GM18868 (cell line): ENCODE measurements at regions not wholly inside any gene's neighbourhood (a gene's known extent, or its start where the extent isn't known, plus 50 kb on each side); places are given as distances from the start of the nearest gene placed in this dataset.
"Not testable (repeated sequence)": the region's sequence is repeated elsewhere in the genome, so short reads cannot be mapped to it uniquely, and the experiment has no call there.

Source experiments
- ATAC-seq: cut with Tn5 transposase; IDR thresholded peaks from one replicate; pipeline ENCODE4 v1.9.1; 2021; ENCODE audit warnings: mild to moderate bottlenecking, moderate library complexity; ENCODE audit not compliant: unreplicated experiment

- ATAC-seq = no peak
Measured at GRCh38 chr13:24931450-24932251, 164.3 kb upstream of the PABPC3 start.

GRCh38 chr13:24933106-24934023, 162.6 kb upstream of the PABPC3 start:
- ATAC-seq = not testable (repeated sequence)

- not testable (repeated sequence) for ATAC-seq
Measured at GRCh38 chr13:24934024-24934385, 161.9 kb upstream of the PABPC3 start.

- ATAC-seq = no peak
Measured at GRCh38 chr13:24938966-24939365, 157.0 kb upstream of the PABPC3 start.

GRCh38 chr13:24941023-24941713, 154.8 kb upstream of the PABPC3 start:
- ATAC-seq = not testable (repeated sequence)

GRCh38 chr13:24943136-24943535, 152.8 kb upstream of the PABPC3 start:
- no peak for ATAC-seq

- not testable (repeated sequence) for ATAC-seq
Measured at GRCh38 chr13:24944073-24944472, 151.9 kb upstream of the PABPC3 start.

- ATAC-seq = not testable (repeated sequence)
Measured at GRCh38 chr13:24948977-24949376, 147.0 kb upstream of the PABPC3 start.

GRCh38 chr13:24950611-24951010, 145.3 kb upstream of the PABPC3 start:
- not testable (repeated sequence) for ATAC-seq

- ATAC-seq = not testable (repeated sequence)
Measured at GRCh38 chr13:24967970-24968369, 128.0 kb upstream of the PABPC3 start.

GRCh38 chr13:24968416-24968815, 127.5 kb upstream of the PABPC3 start:
- ATAC-seq = not testable (repeated sequence)

- ATAC-seq = not testable (repeated sequence)
Measured at GRCh38 chr13:24973102-24973501, 122.8 kb upstream of the PABPC3 start.

- not testable (repeated sequence) for ATAC-seq
Measured at GRCh38 chr13:24981181-24981803, 114.6 kb upstream of the PABPC3 start.

GRCh38 chr13:24982333-24982999, 113.5 kb upstream of the PABPC3 start:
- ATAC-seq = no peak

- no peak for ATAC-seq
Measured at GRCh38 chr13:24983094-24983493, 112.8 kb upstream of the PABPC3 start.

- ATAC-seq = no peak
Measured at GRCh38 chr13:24984134-24984533, 111.8 kb upstream of the PABPC3 start.

GRCh38 chr13:24985107-24985506, 110.8 kb upstream of the PABPC3 start:
- no peak for ATAC-seq

- ATAC-seq = no peak
Measured at GRCh38 chr13:24985896-24986295, 110.0 kb upstream of the PABPC3 start.

GRCh38 chr13:24986826-24987225, 109.1 kb upstream of the PABPC3 start:
- ATAC-seq = no peak

GRCh38 chr13:24989959-24990358, 106.0 kb upstream of the PABPC3 start:
- not testable (repeated sequence) for ATAC-seq
